ENCODE measurements at regions not wholly inside any gene's neighbourhood (a gene's known extent, or its start where the extent isn't known, plus 50 kb on each side); places are given as distances from the start of the nearest gene placed in this dataset.

GRCh38 chr6:56756791-56757587 lies 114.3 kb upstream of the DST start:
- TF ChIP-seq CTCF (IDR thresholded peaks at IDR 0.05): no peak
- no peaks in the 10 kb centered on the region for H3K27me3 Mint-ChIP-seq
- H3K27ac Mint-ChIP-seq: no peak overlapping the region
- no peaks in the 10 kb centered on the region for H3K36me3 Mint-ChIP-seq (ENCODE audit: low read depth)
- ATAC-seq (ENCODE audit: low read depth): no peak
- H3K4me3 Mint-ChIP-seq: no peak overlapping the region
- DNase-seq: no peak
- ChIA-PET CTCF (no interaction called here), POLR2A (no interaction called here)
- H3K4me1 Mint-ChIP-seq: no peaks in the 10 kb centered on the region
- no peaks in the 10 kb centered on the region for H3K9me3 Mint-ChIP-seq
- intact Hi-C loops (cut with micrococcal nuclease): no loop called here

- no peaks in the 10 kb centered on the region for H3K27me3 Mint-ChIP-seq
- H3K9me3 Mint-ChIP-seq: no peaks in the 10 kb centered on the region
- TF ChIP-seq CTCF (IDR thresholded peaks at IDR 0.05): no peak
- POLR2A ChIA-PET: no interaction called here
- H3K4me1 Mint-ChIP-seq: no peaks in the 10 kb centered on the region
- ATAC-seq (ENCODE audit: low read depth): no peak
- H3K36me3 Mint-ChIP-seq (ENCODE audit: low read depth): no peaks in the 10 kb centered on the region
- intact Hi-C loops (cut with micrococcal nuclease): no loop called here
- H3K27ac Mint-ChIP-seq: no peak overlapping the region
- DNase-seq: no peak
- CTCF ChIA-PET: no interaction called here
- H3K4me3 Mint-ChIP-seq: no peak overlapping the region
Measured at GRCh38 chr6:56756219-56756789, 113.6 kb upstream of the DST start.

- Mint-ChIP-seq H3K9me3 (no peaks in the 10 kb centered on the region), H3K4me1 (no peaks in the 10 kb centered on the region), H3K36me3 (ENCODE audit: low read depth) (no peaks in the 10 kb centered on the region), H3K27me3 (no peaks in the 10 kb centered on the region), H3K27ac (no peak overlapping the region), H3K4me3 (no peak overlapping the region)
- no peak for TF ChIP-seq CTCF (IDR thresholded peaks at IDR 0.05)
- ChIA-PET POLR2A (no interaction called here), CTCF (no interaction called here)
- intact Hi-C loops (cut with micrococcal nuclease): no loop called here
- no peak for DNase-seq
- ATAC-seq (ENCODE audit: low read depth): no peak
Measured at GRCh38 chr6:56755040-56755439, 112.4 kb upstream of the DST start.

- Mint-ChIP-seq H3K27me3 (no peaks in the 10 kb centered on the region), H3K36me3 (ENCODE audit: low read depth) (no peaks in the 10 kb centered on the region), H3K27ac (no peak overlapping the region), H3K9me3 (no peaks in the 10 kb centered on the region), H3K4me1 (no peaks in the 10 kb centered on the region), H3K4me3 (no peak overlapping the region)
- no peak for ATAC-seq (ENCODE audit: low read depth)
- no peak for TF ChIP-seq CTCF (IDR thresholded peaks at IDR 0.05)
- intact Hi-C loops (cut with micrococcal nuclease): no loop called here
- DNase-seq: no peak
- ChIA-PET CTCF (no interaction called here), POLR2A (no interaction called here)
Measured at GRCh38 chr6:56753811-56754210, 111.1 kb upstream of the DST start.

- ChIA-PET POLR2A (no interaction called here), CTCF (no interaction called here)
- Mint-ChIP-seq H3K36me3 (ENCODE audit: low read depth) (no peaks in the 10 kb centered on the region), H3K4me3 (no peak overlapping the region), H3K4me1 (no peaks in the 10 kb centered on the region), H3K27me3 (no peaks in the 10 kb centered on the region), H3K9me3 (no peaks in the 10 kb centered on the region), H3K27ac (no peak overlapping the region)
- DNase-seq: no peak
- intact Hi-C loops (cut with micrococcal nuclease): no loop called here
- no peak for ATAC-seq (ENCODE audit: low read depth)
- no peak for TF ChIP-seq CTCF (IDR thresholded peaks at IDR 0.05)
Measured at GRCh38 chr6:56752534-56752933, 109.8 kb upstream of the DST start.
